GM18502 (cell line): ENCODE measurements at regions not wholly inside any gene's neighbourhood (a gene's known extent, or its start where the extent isn't known, plus 50 kb on each side); places are given as distances from the start of the nearest gene placed in this dataset.

ENCODE experiments used
- ATAC-seq: cut with Tn5 transposase; IDR thresholded peaks from one replicate; pipeline ENCODE4 v1.9.1; 2021; ENCODE audit warnings: mild to moderate bottlenecking; ENCODE audit not compliant: unreplicated experiment, poor library complexity

DNA sequence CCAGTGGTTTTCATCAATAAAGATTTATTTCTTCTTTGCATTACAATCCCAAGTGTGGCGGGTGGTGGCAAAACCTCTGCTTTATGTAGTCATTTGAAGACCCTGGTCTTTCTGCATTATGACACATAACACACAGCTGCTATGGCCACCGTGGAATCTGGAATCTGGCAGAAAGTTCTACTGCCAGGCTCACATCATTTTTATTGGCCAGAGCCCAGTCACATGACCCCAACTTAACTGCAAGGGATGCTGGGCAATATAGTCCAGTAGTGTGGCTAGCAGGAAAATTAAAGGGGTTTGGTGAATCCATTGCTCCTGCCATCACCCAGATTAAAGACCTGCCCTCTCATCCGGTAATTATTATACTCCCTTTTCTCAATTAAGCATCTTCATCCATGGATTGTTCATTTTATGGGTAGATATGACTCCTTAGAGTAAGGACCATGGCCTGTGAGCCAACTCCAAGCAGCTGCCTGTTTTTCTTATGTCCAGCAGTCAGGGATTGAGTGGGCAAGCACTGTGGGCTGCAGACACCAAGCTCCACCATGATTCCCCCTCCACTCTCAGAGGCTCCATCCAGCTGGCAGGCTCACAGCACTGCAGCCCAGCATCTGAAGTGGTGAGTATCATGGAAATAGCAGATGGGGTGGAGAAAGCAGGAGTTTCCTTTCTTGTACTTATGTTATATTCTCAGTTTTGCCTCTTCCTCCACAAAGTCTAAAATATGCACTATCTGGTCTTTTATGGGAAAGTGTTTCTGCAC is 1030.7 kb downstream of the AACS start:
- ATAC-seq, result no peak

DNA sequence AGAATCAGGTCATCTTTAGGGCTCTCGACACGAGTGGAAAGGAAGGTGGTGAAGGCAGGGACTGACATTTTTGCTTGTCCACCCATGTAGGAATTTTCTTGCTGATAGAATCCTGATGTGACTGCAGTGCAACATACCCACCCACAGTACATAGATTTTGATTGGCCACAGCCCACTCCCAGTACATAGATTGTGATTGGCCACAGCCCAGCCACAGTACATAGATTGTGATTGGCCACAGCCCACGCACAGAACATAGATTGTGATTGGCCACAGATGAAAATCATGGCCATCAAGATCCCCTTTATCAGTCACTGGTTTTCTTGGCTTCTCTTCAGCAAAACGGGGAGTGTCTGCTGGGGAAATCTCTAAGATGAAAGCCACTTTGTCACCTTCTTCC is 1041.5 kb downstream of the AACS start:
- ATAC-seq, result no peak

- no peak for ATAC-seq
Observed at GRCh38 chr12:126107659-126108058, 1042.4 kb downstream of the AACS start.

DNA sequence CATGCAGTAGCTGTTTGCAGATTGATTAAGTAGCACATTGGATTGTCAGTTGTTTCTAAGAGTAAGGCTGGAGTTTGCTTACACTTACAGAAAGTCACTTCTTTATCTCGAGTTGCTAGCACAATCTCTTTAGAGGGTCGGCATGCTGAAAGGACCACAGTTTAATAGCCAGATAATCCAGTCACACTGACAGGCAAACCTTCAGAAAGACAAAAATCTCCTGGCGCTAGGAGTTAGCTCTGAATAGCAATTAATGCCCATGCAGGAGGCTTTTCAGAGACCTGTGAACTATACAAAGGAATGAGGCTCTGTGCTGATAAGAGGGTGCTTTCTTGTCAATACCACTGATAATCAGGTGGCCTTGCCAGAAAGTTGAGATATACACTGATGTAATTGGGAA is 1043.0 kb downstream of the AACS start:
- ATAC-seq, result no peak

DNA sequence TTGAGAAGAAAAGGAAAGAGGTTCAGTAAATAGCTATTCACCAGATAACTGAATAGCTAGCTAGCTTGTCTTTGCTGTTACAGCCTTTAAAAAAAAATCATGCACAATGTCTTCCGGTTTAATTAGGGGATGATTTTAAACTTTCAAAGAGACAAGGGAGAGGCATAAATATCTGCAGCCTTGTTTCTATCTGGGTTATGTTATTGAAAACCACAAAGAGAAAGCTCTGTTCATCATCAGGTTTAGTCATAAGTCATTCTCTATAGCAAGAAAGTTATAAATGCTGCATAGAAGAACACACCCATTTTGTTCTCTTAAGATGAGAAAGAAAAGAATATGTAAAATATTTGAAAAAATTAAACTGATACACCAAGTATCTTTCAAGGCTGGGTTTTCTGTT is 1046.9 kb downstream of the AACS start:
- ATAC-seq, result no peak

DNA sequence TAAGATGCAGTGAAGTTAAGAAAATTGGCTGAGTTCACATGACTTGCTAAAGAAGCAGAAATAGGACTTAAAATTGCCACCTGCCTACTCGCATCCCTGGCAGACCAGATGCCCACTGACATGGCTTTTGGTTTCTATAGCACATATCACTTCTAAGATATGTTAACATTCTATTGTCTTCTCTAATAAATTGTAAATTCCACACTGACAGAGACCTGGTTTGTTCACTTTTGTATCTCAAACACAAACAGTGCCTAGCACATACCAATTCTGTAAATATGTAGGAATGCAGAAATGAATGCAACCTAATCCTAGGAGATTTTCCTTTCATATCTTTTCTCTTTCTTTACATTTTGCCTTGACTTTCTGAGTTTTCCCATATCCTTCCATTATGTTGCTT is 1047.6 kb downstream of the AACS start:
- no peak for ATAC-seq

DNA sequence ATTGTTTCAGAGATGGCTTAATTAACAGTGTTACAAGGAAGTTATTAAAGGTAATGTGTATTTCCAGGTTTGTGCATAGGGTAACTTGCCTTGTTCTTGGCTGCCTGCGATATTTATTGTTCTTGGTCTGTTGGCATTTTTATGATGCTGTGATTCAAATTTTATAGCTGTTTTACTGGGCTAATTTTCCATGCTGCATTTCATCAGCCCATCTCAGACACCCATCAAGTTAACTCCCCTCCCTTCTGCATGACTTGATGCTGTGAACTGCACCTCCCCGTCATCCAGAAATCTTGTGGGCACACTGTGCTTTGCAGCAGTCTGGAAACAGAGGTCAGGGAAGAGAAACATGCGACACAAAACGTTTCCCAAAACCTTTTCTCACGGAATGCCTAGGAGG is 1049.2 kb downstream of the AACS start:
- ATAC-seq, result no peak

DNA sequence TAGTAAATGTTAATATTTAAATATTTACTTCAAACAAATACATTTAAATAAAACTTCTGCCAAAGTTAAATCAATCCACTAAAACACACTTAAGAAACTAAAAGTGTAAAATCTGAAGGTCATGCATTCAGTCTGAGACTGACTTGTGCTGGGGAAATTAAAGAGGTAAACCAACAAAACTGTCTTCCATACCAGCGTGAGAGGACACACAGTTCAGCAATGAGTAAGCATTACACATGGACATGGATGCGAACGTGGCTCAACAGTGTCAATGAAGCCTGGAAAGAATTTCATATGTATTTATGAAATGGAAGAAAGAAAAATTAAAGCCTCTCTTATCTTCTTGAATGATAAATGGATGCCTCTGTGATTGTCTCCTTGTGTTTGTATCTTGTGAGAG is 1052.3 kb downstream of the AACS start:
- ATAC-seq, result no peak

DNA sequence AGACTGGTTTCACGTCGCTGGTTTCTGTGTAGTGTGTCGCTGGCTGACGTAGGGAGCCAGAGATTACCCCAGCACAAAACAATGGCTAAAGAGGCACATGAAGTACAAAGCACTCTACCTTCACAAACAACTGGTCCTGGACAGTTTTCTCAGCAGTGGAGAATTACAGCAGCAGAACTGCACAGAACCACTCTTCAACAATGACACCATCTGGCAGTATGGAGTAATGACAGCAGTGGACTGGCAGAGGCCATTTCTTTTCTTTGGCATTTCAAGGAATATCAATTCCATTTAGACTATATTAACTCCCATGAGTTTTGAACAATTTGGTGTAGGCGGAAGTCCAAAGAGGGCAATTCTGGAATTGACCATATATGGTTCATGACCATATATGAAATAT is 1074.1 kb downstream of the AACS start:
- ATAC-seq, result no peak

DNA sequence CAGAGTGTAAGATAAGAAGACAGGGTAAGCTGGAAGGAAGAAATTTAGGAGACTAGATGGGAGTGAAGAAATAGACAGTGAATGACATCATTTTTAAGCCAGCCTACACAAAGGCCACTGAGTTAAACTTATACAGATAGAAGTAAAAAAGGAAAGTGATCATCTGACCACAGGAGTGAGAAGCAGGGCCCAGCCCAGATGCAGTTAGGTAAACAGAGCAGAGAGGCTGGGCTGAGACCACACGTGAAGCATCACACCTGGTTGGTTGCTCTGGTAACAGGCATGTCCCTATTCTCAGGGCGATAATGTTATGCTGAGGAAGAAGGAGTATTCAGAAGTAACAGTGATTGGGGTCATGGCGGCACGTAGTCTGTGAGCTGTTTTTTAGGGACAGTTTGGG is 1079.4 kb downstream of the AACS start:
- ATAC-seq, result no peak

GRCh38 chr12:126147321-126147720 is 1082.1 kb downstream of the AACS start:
- no peak for ATAC-seq

DNA sequence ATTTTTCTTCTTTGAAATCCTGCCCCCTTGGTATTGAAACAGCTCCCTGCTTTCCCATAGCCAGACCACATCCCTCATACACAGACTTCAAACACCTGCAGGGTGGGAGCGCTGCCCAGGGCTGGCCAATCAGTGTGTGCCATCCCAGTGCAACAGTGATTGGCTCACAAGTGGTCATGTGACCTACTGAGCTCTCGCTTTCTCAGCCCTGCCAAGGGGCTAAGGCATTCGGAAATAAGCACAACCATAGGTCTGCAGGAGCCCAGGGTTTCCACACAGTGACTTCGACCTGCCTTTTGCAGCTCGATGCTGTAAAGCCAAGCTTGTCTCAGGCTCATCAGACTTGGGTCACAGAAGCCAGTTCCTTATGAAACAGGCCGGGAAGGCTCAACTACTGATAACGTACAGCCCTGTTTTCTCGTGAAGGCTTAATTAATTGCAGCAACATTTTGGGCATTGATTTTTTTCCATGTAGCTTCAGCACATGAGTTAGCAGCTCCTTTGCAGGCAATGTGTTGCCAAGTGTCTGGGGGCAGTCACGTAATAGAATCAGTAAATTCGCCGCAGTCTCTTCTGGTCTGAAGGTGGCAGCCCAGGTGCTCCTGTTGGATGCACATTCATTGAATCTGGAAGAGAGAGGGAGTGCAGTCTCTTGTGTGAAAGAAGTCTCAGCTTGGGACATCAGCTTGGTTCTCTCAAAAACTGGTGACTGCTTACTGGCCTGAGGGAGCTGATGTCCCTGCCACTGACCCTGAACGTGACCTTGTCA is 1091.8 kb downstream of the AACS start:
- ATAC-seq, result no peak

- ATAC-seq, result no peak
Observed at GRCh38 chr12:126157575-126157966, 1092.3 kb downstream of the AACS start.

- ATAC-seq, result no peak
Observed at GRCh38 chr12:126159139-126159538, 1093.9 kb downstream of the AACS start.

GRCh38 chr12:126160912-126161311 is 1095.7 kb downstream of the AACS start:
- ATAC-seq, result no peak

DNA sequence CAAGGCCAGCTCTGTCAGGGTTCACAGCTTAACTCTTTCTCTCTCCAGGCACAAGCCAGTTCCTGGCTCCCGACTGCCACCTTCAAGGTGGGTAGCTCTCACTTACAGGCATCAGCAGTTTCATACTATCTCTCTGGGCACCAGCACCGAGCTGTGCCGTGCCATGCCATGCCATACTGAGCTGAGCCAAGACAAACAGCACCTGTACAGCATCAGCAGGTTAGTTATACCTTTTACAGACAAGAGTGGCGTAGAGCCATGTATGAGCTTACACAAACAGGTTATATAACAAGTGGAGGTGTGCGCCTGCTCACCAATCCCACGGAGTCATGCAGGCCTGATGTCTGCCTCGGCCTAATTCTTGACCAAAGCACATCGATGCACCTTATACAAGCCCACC is 1098.7 kb downstream of the AACS start:
- no peak for ATAC-seq

GRCh38 chr12:126171937-126172559 is 1106.8 kb downstream of the AACS start:
- ATAC-seq, result no peak

- no peak for ATAC-seq
Observed at GRCh38 chr12:126182619-126183236, 1117.5 kb downstream of the AACS start.

- ATAC-seq, result no peak
Observed at GRCh38 chr12:126185025-126185424, 1119.8 kb downstream of the AACS start.

DNA sequence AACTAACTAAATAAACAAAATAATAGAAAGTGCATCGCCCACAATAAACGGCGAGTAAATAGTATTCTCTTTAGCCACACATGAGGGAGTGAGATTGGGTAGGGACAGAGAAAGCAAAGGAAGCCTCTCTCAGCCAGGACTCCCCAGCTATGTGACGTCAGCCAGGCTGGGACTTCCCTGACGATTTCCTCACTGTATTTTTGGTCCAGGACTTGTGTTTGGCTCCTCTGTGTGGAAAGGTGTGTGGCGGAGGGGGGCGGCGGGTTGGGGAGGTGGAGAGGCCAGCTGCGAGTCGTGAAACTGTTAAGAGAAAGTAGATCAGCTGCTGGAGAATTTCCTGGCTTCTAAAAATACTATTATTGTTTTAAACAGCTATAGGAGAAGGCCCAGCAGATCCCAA is 1124.6 kb downstream of the AACS start:
- ATAC-seq, result no peak
